ENCODE measurements at regions not wholly inside any gene's neighbourhood (a gene's known extent, or its start where the extent isn't known, plus 50 kb on each side); places are given as distances from the start of the nearest gene placed in this dataset.

- H3K4me3 ChIP-seq (ENCODE audit: extremely low read depth in 1 of 4, insufficient read depth in 2 of 4, low read depth in 3 of 4, low read length in 4 of 4) = no peak overlapping the region
- H4K8ac ChIP-seq (ENCODE audit: extremely low read depth, insufficient read depth, low read length) = no peak overlapping the region
- no peaks in the 10 kb centered on the region for H3K23me2 ChIP-seq (ENCODE audit: low read depth, low read length)
- no peak overlapping the region for H2BK20ac ChIP-seq (ENCODE audit: low read length)
- H3K79me1 ChIP-seq (ENCODE audit: low read depth, low read length) = no peaks in the 10 kb centered on the region
- H2BK5ac ChIP-seq (ENCODE audit: low read depth, low read length) = no peak overlapping the region
- H2AFZ ChIP-seq (ENCODE audit: low read length) = peak overlapping the region; percentile 22; the same call in 1 of the 2 replicates
- H3K27ac ChIP-seq (ENCODE audit: low read depth, low read length) = no peak overlapping the region
- no peaks in the 10 kb centered on the region for H3K9me3 ChIP-seq (ENCODE audit: insufficient read depth in 2 of 2, low read depth in 1 of 2, low read length in 1 of 2)
- POLR2A ChIA-PET (ENCODE audit: partially characterized antibody) = no interaction called here
- no peak overlapping the region for H2BK12ac ChIP-seq (ENCODE audit: low read depth, low read length)
- no peak overlapping the region for H3K56ac ChIP-seq (replicated peaks; ENCODE audit: insufficient read length, low read depth, low read length)
- H3K4me1 ChIP-seq (replicated peaks in 1 of 4; ENCODE audit: control insufficient read depth in 3 of 4, insufficient read depth in 4 of 4, low read length in 3 of 4) = no peaks in the 10 kb centered on the region; a peak in 1 of 7 replicates
- no peaks in the 10 kb centered on the region for H4K20me1 ChIP-seq (replicated peaks in 1 of 2; ENCODE audit: control insufficient read depth in 1 of 2, insufficient read depth in 2 of 2, low read length in 2 of 2)
- H3K27me3 ChIP-seq (replicated peaks in 1 of 4; ENCODE audit: control insufficient read depth in 3 of 4, extremely low read depth in 1 of 4, insufficient read depth in 3 of 4, low read length in 3 of 4) = no peaks in the 10 kb centered on the region
- 87% methylated on average over 5 of the region's 5 CpGs; no CpG with 5 or more reads in 1 of the 2 experiments for WGBS, 2 experiments (ENCODE audit: extremely low coverage in 1 of 2, insufficient coverage in 1 of 2, insufficient read length in 1 of 2, insufficient replicate concordance in 2 of 2, low coverage in 1 of 2, low lambda C conversion rate in 2 of 2, missing lambda C conversion rate in 1 of 2)
- H3K4ac ChIP-seq (replicated peaks; ENCODE audit: insufficient read length, low read depth, low read length) = no peak overlapping the region
- H3K9ac ChIP-seq (replicated peaks in 1 of 4; ENCODE audit: extremely low read depth in 1 of 4, low read depth in 3 of 4, low read length in 3 of 4) = no peak overlapping the region
- DNase-seq (ENCODE audit: low read depth in 1 of 2, low spot score in 2 of 2) (no peak), FAIRE-seq (no peak)
- H3K36me3 ChIP-seq (ENCODE audit: control insufficient read depth in 2 of 4, insufficient read depth in 4 of 4, low read length in 3 of 4) = no peaks in the 10 kb centered on the region
- H2BK120ac ChIP-seq (replicated peaks; ENCODE audit: low read depth, low read length) = no peak overlapping the region
- H2AK5ac ChIP-seq (ENCODE audit: low read depth, low read length) = no peak overlapping the region
- no peaks in the 10 kb centered on the region for H3K79me2 ChIP-seq (ENCODE audit: control insufficient read depth in 1 of 2, insufficient read depth in 2 of 2, low read length in 2 of 2)
- no peak overlapping the region; the same call in 1 of the 2 replicates for H2BK15ac ChIP-seq (ENCODE audit: low read length)
- H4K91ac ChIP-seq (replicated peaks; ENCODE audit: insufficient read length, low read length) = no peak overlapping the region
- no peak overlapping the region for H3K18ac ChIP-seq (ENCODE audit: extremely low read depth, low read length)
- no peak overlapping the region for H3K23ac ChIP-seq (ENCODE audit: insufficient read length)
- H3K14ac ChIP-seq (ENCODE audit: insufficient read length) = no peak overlapping the region
- H3K4me2 ChIP-seq (ENCODE audit: insufficient read depth in 1 of 2, low read depth in 2 of 2, low read length in 2 of 2) = no peak overlapping the region
- CTCF ChIA-PET (ENCODE audit: partially characterized antibody) = no interaction called here
- H4K5ac ChIP-seq (ENCODE audit: insufficient read length, low read depth, low read length) = no peak overlapping the region
- TF ChIP-seq FOSL1 (IDR thresholded peaks at IDR 0.05; ENCODE audit: insufficient read depth, low read depth, low read length) (no peak), SP1 (IDR thresholded peaks at IDR 0.05; ENCODE audit: low read depth, low read length) (no peak), CTBP2 (IDR thresholded peaks at IDR 0.05; ENCODE audit: borderline replicate concordance, insufficient read depth, insufficient read length, low read length) (no peak), GTF2F1 (IDR thresholded peaks at IDR 0.05; ENCODE audit: borderline replicate concordance, low read depth, low read length) (no peak), CTCF (IDR thresholded peaks at IDR 0.05; ENCODE audit: control extremely low read depth in 1 of 3, insufficient read depth in 1 of 3, low read depth in 1 of 3, low read length in 3 of 3) (no peak), PHF8 (conservative IDR thresholded peaks at IDR 0.05; ENCODE audit: low read depth, low read length) (no peak), EZH2 (IDR thresholded peaks at IDR 0.05; ENCODE audit: low read depth, low read length, severe bottlenecking) (no peak), RXRA (IDR thresholded peaks at IDR 0.05; ENCODE audit: insufficient read depth, low read depth, low read length) (no peak), JUND (IDR thresholded peaks at IDR 0.05; ENCODE audit: low read length) (no peak), JUN (IDR thresholded peaks at IDR 0.05; ENCODE audit: low read depth, low read length) (no peak), NRF1 (IDR thresholded peaks at IDR 0.05; ENCODE audit: low read depth, low read length) (no peak), BACH1 (IDR thresholded peaks at IDR 0.05; ENCODE audit: low read length) (no peak)
These were observed 1203.5 kb upstream of the PRR20A start for GRCh38 chr13:55937180-55937579.

Measured in H1 (cell line).